Coronary artery (tissue), 2 donors: ENCODE measurements at regions not wholly inside any gene's neighbourhood (a gene's known extent, or its start where the extent isn't known, plus 50 kb on each side); places are given as distances from the start of the nearest gene placed in this dataset.

Experiments used
- DNase-seq: peaks from one replicate; pipeline ENCODE4 v3.0.0-alpha.2; 2017; ENCODE audit warnings: low spot score
- H3K27ac ChIP-seq, 2 donors: fragments of 200-600 bp; sonication (generic); one replicate each; pipeline ENCODE4 v1.5.1; 2016 to 2019
- H3K4me3 ChIP-seq: fragments of 200-600 bp; sonication (generic); 2 replicates; pipeline ENCODE4 v1.5.1; 2016; ENCODE audit warnings: mild to moderate bottlenecking, moderate library complexity
- CTCF ChIP-seq: fragments of 200-600 bp; sonication (generic); IDR thresholded peaks from one replicate; pipeline ENCODE4 v1.5.1; 2019; ENCODE audit warnings: antibody characterized with exemption

GRCh38 chr4:18294021-18294420 is 272.5 kb upstream of the LCORL start:
- Histone ChIP-seq H3K27ac (no peak overlapping the region), H3K4me3 (no peak overlapping the region)
- TF ChIP-seq CTCF: no peak
- no peak for DNase-seq

GRCh38 chr4:18292411-18292810 is 270.9 kb upstream of the LCORL start:
- no peak for DNase-seq
- TF ChIP-seq CTCF: no peak
- no peak overlapping the region for H3K27ac ChIP-seq
- H3K4me3 ChIP-seq: no peak overlapping the region

- DNase-seq: no peak
- Histone ChIP-seq H3K27ac (no peak overlapping the region), H3K4me3 (no peak overlapping the region)
- TF ChIP-seq CTCF: no peak
Measured at GRCh38 chr4:18291981-18292380, 270.4 kb upstream of the LCORL start.

GRCh38 chr4:18291256-18291655 is 269.7 kb upstream of the LCORL start:
- Histone ChIP-seq H3K27ac (no peak overlapping the region), H3K4me3 (no peak overlapping the region)
- TF ChIP-seq CTCF: no peak
- no peak for DNase-seq

- Histone ChIP-seq H3K4me3 (no peak overlapping the region), H3K27ac (no peak overlapping the region)
- no peak for TF ChIP-seq CTCF
- DNase-seq: no peak
Measured at GRCh38 chr4:18285357-18285756, 263.8 kb upstream of the LCORL start.

GRCh38 chr4:18278244-18278643 is 256.7 kb upstream of the LCORL start:
- DNase-seq: no peak
- no peak overlapping the region for H3K4me3 ChIP-seq
- no peak overlapping the region for H3K27ac ChIP-seq
- TF ChIP-seq CTCF: no peak

- Histone ChIP-seq H3K27ac (no peak overlapping the region), H3K4me3 (no peak overlapping the region)
- no peak for TF ChIP-seq CTCF
- no peak for DNase-seq
Measured at GRCh38 chr4:18262832-18263231, 241.3 kb upstream of the LCORL start.
